GM23248 (cell line): ENCODE measurements at regions not wholly inside any gene's neighbourhood (a gene's known extent, or its start where the extent isn't known, plus 50 kb on each side); places are given as distances from the start of the nearest gene placed in this dataset.
"Not testable (repeated sequence)": the region's sequence is repeated elsewhere in the genome, so short reads cannot be mapped to it uniquely, and the experiment has no call there.

Experiments used
- DNase-seq: peaks from one replicate; pipeline ENCODE4 v3.0.0-alpha.2; 2015
- H2AFZ ChIP-seq: fragments of 200-600 bp; sonication (generic); 2 replicates; pipeline ENCODE4 v1.6.1; 2016; ENCODE audit warnings: antibody characterized with exemption
- H3F3A ChIP-seq: fragments of 200-600 bp; sonication (generic); 2 replicates; pipeline ENCODE4 v1.6.1; 2016; ENCODE audit warnings: mild to moderate bottlenecking, antibody characterized with exemption, mixed run types; ENCODE audit not compliant: insufficient read depth
- H3K27ac ChIP-seq: fragments of 200-600 bp; sonication (generic); 2 replicates; pipeline ENCODE4 v1.5.1; 2016; ENCODE audit warnings: mild to moderate bottlenecking
- H3K27me3 ChIP-seq: fragments of 200-600 bp; sonication (generic); replicated peaks from 2 replicates; pipeline ENCODE4 v1.6.1; 2016; ENCODE audit warnings: mild to moderate bottlenecking; ENCODE audit not compliant: insufficient read depth
- H3K36me3 ChIP-seq: fragments of 200-600 bp; sonication (generic); 2 replicates; pipeline ENCODE4 v1.6.1; 2016; ENCODE audit warnings: low read depth, mild to moderate bottlenecking
- H3K4me1 ChIP-seq: fragments of 200-600 bp; sonication (generic); 2 replicates; pipeline ENCODE4 v1.6.1; 2016; ENCODE audit warnings: mild to moderate bottlenecking; ENCODE audit not compliant: insufficient read depth
- H3K4me2 ChIP-seq: fragments of 200-600 bp; sonication (generic); one replicate; pipeline ENCODE4 v1.6.1; 2016; ENCODE audit warnings: mild to moderate bottlenecking; ENCODE audit not compliant: unreplicated experiment
- H3K4me3 ChIP-seq: fragments of 200-600 bp; sonication (generic); 2 replicates; pipeline ENCODE4 v1.5.1; 2016; ENCODE audit warnings: mild to moderate bottlenecking
- H3K79me2 ChIP-seq: fragments of 200-600 bp; sonication (generic); 2 replicates; pipeline ENCODE4 v1.6.1; 2016; ENCODE audit warnings: mild to moderate bottlenecking; ENCODE audit not compliant: insufficient read depth
- H3K9ac ChIP-seq: fragments of 200-600 bp; sonication (generic); 2 replicates; pipeline ENCODE4 v1.6.1; 2016; ENCODE audit warnings: mild to moderate bottlenecking
- H3K9me2 ChIP-seq: fragments of 200-600 bp; sonication (generic); 2 replicates; pipeline ENCODE4 v1.6.1; 2016; ENCODE audit warnings: mixed run types, mild to moderate bottlenecking, moderate library complexity; ENCODE audit not compliant: insufficient read depth
- H3K9me3 ChIP-seq: fragments of 200-600 bp; sonication (generic); one replicate; pipeline ENCODE4 v1.6.1; 2017; ENCODE audit warnings: low read depth
- H4K20me1 ChIP-seq: fragments of 200-600 bp; sonication (generic); 2 replicates; pipeline ENCODE4 v1.6.0; 2016; ENCODE audit not compliant: insufficient read depth
- EZH2 ChIP-seq: fragments of 200-600 bp; sonication (generic); IDR thresholded peaks from 2 replicates; pipeline ENCODE4 v1.6.1; 2018; ENCODE audit warnings: antibody characterized with exemption, mild to moderate bottlenecking; ENCODE audit not compliant: insufficient read depth, poor library complexity, severe bottlenecking
- EZH2phosphoT487 ChIP-seq: fragments of 200-600 bp; sonication (generic); IDR thresholded peaks from 2 replicates; pipeline ENCODE4 v1.6.1; 2018; ENCODE audit warnings: antibody characterized with exemption, moderate library complexity, mild to moderate bottlenecking, low read depth; ENCODE audit not compliant: insufficient read depth
- WGBS, 2 experiments: methylation state at CpG; one replicate each; pipeline ENCODE4 v1.1.6; 2015 to 2017; ENCODE audit warnings: low lambda C conversion rate in 2 of 2, low coverage in 1 of 2; ENCODE audit errors: missing lambda C conversion rate in 2 of 2; 5-methylcytosine and 5-hydroxymethylcytosine counted together
- in situ Hi-C: fragments of 300-500 bp; cut with MboI; formaldehyde crosslinking; loops from 2 replicates; pipeline ENCODE4 v1.15.0; 2020

DNA sequence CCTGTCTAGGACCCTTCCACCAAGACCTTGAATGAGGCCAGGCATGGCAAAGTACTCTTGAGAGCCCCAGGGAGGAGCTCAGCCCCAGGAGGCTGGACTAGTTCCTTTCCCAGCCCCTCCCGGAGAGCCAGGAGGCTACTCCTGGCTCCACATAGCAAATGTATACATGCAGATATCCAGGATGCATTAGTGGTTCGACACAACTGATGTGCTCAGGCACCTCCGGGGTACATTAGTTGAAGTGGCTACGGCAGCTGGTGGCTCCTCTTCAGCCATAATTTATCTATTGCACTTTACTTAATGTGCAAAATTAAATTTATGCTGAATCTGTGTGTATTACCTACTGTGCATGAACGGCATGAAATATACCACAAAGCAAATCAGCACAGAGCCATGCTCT is 182.8 kb upstream of the MEIS1 start:
- no peaks in the 10 kb centered on the region for H3K4me1 ChIP-seq
- H3K27ac ChIP-seq: no peak overlapping the region
- DNase-seq: no peak
- no peaks in the 10 kb centered on the region for H3K9me2 ChIP-seq
- H3K36me3 ChIP-seq: no peaks in the 10 kb centered on the region
- H3K27me3 ChIP-seq: no peaks in the 10 kb centered on the region
- no peak overlapping the region for H2AFZ ChIP-seq
- H3K4me2 ChIP-seq: no peak overlapping the region
- no peaks in the 10 kb centered on the region for H4K20me1 ChIP-seq
- H3K9ac ChIP-seq: no peak overlapping the region
- H3F3A ChIP-seq: no peaks in the 10 kb centered on the region
- in situ Hi-C loops: no loop called here
- TF ChIP-seq EZH2phosphoT487 (no peak), EZH2 (no peak)
- no peaks in the 10 kb centered on the region for H3K9me3 ChIP-seq
- 32 to 35% methylated on average over 5 of the region's 5 CpGs for WGBS, 2 experiments
- no peaks in the 10 kb centered on the region for H3K79me2 ChIP-seq
- H3K4me3 ChIP-seq: no peak overlapping the region

DNA sequence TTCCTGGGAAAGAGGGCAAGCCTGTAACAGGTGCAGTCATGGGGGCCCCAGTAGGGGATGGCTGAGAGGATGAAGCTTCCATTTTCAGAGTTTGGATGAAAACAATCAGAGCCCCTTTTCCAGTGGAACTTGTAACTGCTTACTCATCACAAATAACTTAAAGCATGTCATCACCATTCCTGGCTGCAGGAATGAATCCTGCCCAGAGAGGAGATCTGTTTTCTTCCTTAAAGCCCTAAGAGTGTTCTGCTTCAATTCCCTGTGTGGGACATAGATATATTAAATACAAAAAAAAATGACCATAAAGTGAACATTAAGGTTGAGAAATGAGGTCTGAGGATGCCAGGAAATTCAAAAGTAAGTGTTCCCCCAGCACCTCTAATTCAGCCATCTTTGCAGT is 183.4 kb upstream of the MEIS1 start:
- Histone ChIP-seq H3K9ac (no peak overlapping the region), H3K27me3 (no peaks in the 10 kb centered on the region), H3K27ac (no peak overlapping the region), H3K4me2 (no peak overlapping the region), H3K4me1 (no peaks in the 10 kb centered on the region), H3K79me2 (no peaks in the 10 kb centered on the region), H3F3A (no peaks in the 10 kb centered on the region), H3K9me3 (no peaks in the 10 kb centered on the region), H4K20me1 (no peaks in the 10 kb centered on the region), H2AFZ (no peak overlapping the region), H3K4me3 (no peak overlapping the region), H3K9me2 (no peaks in the 10 kb centered on the region), H3K36me3 (no peaks in the 10 kb centered on the region)
- DNase-seq: no peak
- TF ChIP-seq EZH2phosphoT487 (no peak), EZH2 (no peak)
- in situ Hi-C loops: no loop called here

DNA sequence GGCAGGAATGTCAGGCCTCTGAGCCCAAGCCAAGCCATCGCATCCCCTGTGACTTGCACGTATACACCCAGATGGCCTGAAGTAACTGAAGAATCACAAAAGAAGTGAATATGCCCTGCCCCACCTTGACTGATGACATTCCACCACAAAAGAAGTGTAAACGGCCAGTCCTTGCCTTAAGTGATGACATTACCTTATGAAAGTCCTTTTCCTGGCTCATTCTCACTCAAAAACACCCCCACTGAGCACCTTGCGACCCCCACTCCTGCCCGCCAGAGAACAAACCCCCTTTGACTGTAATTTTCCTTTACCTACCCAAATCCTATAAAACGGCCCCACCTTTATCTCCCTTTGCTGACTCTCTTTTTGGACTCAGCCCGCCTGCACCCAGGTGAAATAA is 185.8 kb upstream of the MEIS1 start:
- H3K4me1 ChIP-seq, in situ Hi-C loops, H3K9me3 ChIP-seq, H3K36me3 ChIP-seq, DNase-seq, H3K9ac ChIP-seq, H2AFZ ChIP-seq, H3K79me2 ChIP-seq, H4K20me1 ChIP-seq, H3K9me2 ChIP-seq, H3F3A ChIP-seq, H3K4me3 ChIP-seq, H3K4me2 ChIP-seq, H3K27me3 ChIP-seq, H3K27ac ChIP-seq: not testable (repeated sequence)
- 30 to 38% methylated on average over 5 to 6 of the region's 7 CpGs for WGBS, 2 experiments

DNA sequence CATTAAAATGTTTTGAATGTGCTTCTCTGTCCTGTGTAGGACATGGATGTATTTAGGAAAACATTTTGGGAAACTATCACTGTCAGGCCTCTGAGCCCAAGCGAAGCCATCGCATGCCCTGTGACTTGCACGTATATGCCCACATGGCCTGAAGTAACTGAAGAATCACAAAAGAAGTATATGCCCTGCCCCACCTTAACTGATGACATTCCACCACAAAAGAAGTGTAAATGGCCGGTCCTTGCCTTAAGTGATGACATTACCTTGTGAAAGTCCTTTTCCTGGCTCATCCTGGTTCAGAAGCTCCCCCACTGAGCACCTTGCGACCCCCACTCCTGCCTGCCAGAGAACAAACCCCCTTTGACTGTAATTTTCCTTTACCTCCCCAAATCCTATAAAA is 191.1 kb upstream of the MEIS1 start:
- H3F3A ChIP-seq, H3K27me3 ChIP-seq, H3K9me3 ChIP-seq, H4K20me1 ChIP-seq, H3K4me2 ChIP-seq, H3K4me3 ChIP-seq, H3K79me2 ChIP-seq, DNase-seq, in situ Hi-C loops, H3K9ac ChIP-seq, H3K9me2 ChIP-seq, H3K36me3 ChIP-seq, H3K27ac ChIP-seq, H3K4me1 ChIP-seq, H2AFZ ChIP-seq: not testable (repeated sequence)
- 53 to 58% methylated on average over 5 of the region's 5 CpGs for WGBS, 2 experiments

DNA sequence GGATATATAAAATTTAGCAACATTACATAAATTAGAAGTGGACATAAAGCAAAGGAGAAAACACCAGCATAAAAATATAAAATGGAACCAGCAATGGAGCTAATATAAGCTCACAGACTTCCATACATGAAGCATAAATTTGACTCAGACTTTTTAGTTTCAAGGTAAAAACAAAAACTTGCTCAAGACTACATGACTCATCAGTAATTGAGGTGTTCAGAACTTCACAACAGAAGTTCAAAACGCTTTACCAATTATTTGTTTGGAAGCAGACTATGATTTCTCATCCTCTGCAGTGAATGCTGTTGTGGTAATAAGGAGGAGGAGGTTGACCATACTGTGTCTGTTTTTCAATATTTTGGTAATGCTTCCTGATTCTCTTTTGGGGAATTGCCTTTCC is 192.0 kb upstream of the MEIS1 start:
- 12 to 24% methylated on average over 1 of the region's 1 CpG for WGBS, 2 experiments

More for the DNA sequence above, 192.0 kb upstream of the MEIS1 start:
- H3K4me3 ChIP-seq, H4K20me1 ChIP-seq, H3F3A ChIP-seq, H3K9me3 ChIP-seq, H3K9me2 ChIP-seq, in situ Hi-C loops, H3K4me1 ChIP-seq, DNase-seq, H3K27ac ChIP-seq, H3K36me3 ChIP-seq, H2AFZ ChIP-seq, H3K4me2 ChIP-seq, H3K9ac ChIP-seq, H3K79me2 ChIP-seq: not testable (repeated sequence)
- H3K27me3 ChIP-seq: peaks cover 10% of the 10 kb centered on the region; the same call in 1 of the 2 replicates
